HepG2 (cell line): ENCODE measurements at regions not wholly inside any gene's neighbourhood (a gene's known extent, or its start where the extent isn't known, plus 50 kb on each side); places are given as distances from the start of the nearest gene placed in this dataset.

Experiments
- ATAC-seq: fragments of 200-7000 bp; cut with Tn5 transposase; 3 replicates; pipeline ENCODE4 v1.9.1; 2020; ENCODE audit warnings: mild to moderate bottlenecking, moderate library complexity
- BruUV-seq: library from RNA; stranded (reverse); fragments of 400-500 nt; replicated peaks from 2 replicates; lab custom pipeline; 2021; lab: Mats Ljungman, UMichigan
- CTCF ChIA-PET: fragments of 300-600 bp; formaldehyde crosslinking; extraction: SDS; loops from one replicate; lab custom pipeline; 2021; ENCODE audit warnings: low total read pairs, inconsistent platforms, low intra/inter-chr PET ratio; lab: Yijun Ruan, JAX
- POLR2A ChIA-PET: fragments of 350-600 bp; sonication (Branson Sonifier 250); formaldehyde crosslinking; loops from one replicate; lab custom pipeline; 2020; ENCODE audit warnings: antibody characterized with exemption, inconsistent platforms; lab: Yijun Ruan, JAX
- DNase-seq: peaks from one replicate; pipeline ENCODE4 v3.0.0-alpha.2; 2015; ENCODE audit warnings: low spot score
- FAIRE-seq: peaks from 3 replicates; lab custom pipeline; 2011; peaks lifted over from hg19 to GRCh38; lab: Jason Lieb, UNC
- H2AFZ ChIP-seq: one replicate; pipeline ENCODE4 v1.6.1; 2011; ENCODE audit warnings: low read length, inconsistent platforms
- H3K27ac ChIP-seq: fragments of 300-600 bp; 3 replicates; pipeline ENCODE4 v1.8.0; 2011; ENCODE audit warnings: mixed run types, mild to moderate bottlenecking, mixed read lengths, low read length, inconsistent platforms; ENCODE audit not compliant: insufficient read depth; ENCODE audit errors: extremely low read length
- H3K27me3 ChIP-seq, 2 experiments: fragments of 200-600 bp in 1 of 2; 2 replicates in 1 of 2; 3 replicates in 1 of 2; pipeline versions ENCODE4 v1.6.0 to v1.8.0; 2011; ENCODE audit warnings: low read length in 2 of 2, mild to moderate bottlenecking in 2 of 2, moderate library complexity in 2 of 2, inconsistent platforms in 1 of 2; ENCODE audit not compliant: insufficient read depth in 2 of 2, control insufficient read depth in 1 of 2
- H3K36me3 ChIP-seq, 2 experiments: fragments of 200-600 bp in 1 of 2; replicated peaks in 1 of 2; 2 replicates in 1 of 2; 3 replicates in 1 of 2; pipeline versions ENCODE4 v1.5.1 to v1.8.0; 2011; ENCODE audit warnings: low read length in 2 of 2, inconsistent platforms in 1 of 2; ENCODE audit not compliant: insufficient read depth in 2 of 2, control insufficient read depth in 1 of 2
- H3K4me1 ChIP-seq: 2 replicates; pipeline ENCODE4 v1.5.1; 2012; ENCODE audit warnings: low read length, inconsistent platforms; ENCODE audit not compliant: insufficient read depth
- H3K4me2 ChIP-seq: 2 replicates; pipeline ENCODE4 v1.6.0; 2011; ENCODE audit warnings: low read depth, low read length, inconsistent platforms
- H3K4me3 ChIP-seq, 3 experiments: fragments of 200-600 bp in 1 of 3; sonication (generic), shearing (Covaris generic) in 1 of 3; replicated peaks in 1 of 3; 2 replicates each; pipeline ENCODE4 v1.5.1; 2011 to 2016; ENCODE audit warnings: low read length in 3 of 3, inconsistent platforms in 2 of 3, low read depth in 2 of 3, mild to moderate bottlenecking in 2 of 3, control low read depth in 1 of 3, mixed read lengths in 1 of 3; ENCODE audit not compliant: insufficient read depth in 1 of 3
- H3K79me2 ChIP-seq: one replicate; pipeline ENCODE4 v1.6.1; 2011; ENCODE audit warnings: low read length, inconsistent platforms; ENCODE audit not compliant: insufficient read depth
- H3K9ac ChIP-seq: 2 replicates; pipeline ENCODE4 v1.6.0; 2011; ENCODE audit warnings: mild to moderate bottlenecking, low read depth, low read length, inconsistent platforms; ENCODE audit not compliant: insufficient read depth
- H3K9me3 ChIP-seq: 2 replicates; pipeline ENCODE4 v1.5.1; 2012; ENCODE audit warnings: mild to moderate bottlenecking, low read length
- H4K20me1 ChIP-seq: 2 replicates; pipeline ENCODE4 v1.6.0; 2011; ENCODE audit warnings: inconsistent platforms, mild to moderate bottlenecking, low read length, moderate library complexity; ENCODE audit not compliant: insufficient read depth
- NFE2 ChIP-seq: sonication (generic); formaldehyde crosslinking; IDR thresholded peaks from 2 replicates; pipeline ENCODE4 v1.4.0; 2020; ENCODE audit warnings: missing genetic modification reagents
- ZBTB20 ChIP-seq: sonication (generic); formaldehyde crosslinking; IDR thresholded peaks from 2 replicates; pipeline ENCODE4 v1.8.1; 2023; ENCODE audit warnings: missing genetic modification reagents, low read depth, mild to moderate bottlenecking, borderline replicate concordance
- WGBS: methylation state at CpG from one replicate; pipeline ENCODE4 v1.1.6; 2017; ENCODE audit warnings: low lambda C conversion rate; 5-methylcytosine and 5-hydroxymethylcytosine counted together
- in situ Hi-C: cut with HindIII; loops from 2 replicates; pipeline ENCODE4 v1.10.0; 2017; ENCODE audit warnings: low pct_unique_long_range_greater_than_20kb; ENCODE audit not compliant: extremely low pct_ligation_motif_present
- intact Hi-C: fragments of 100-400 bp; cut with micrococcal nuclease; formaldehyde crosslinking; loops from one replicate; pipeline ENCODE4 v1.10.0; 2022; ENCODE audit not compliant: unreplicated experiment
- TF ChIP-seq, protein P1 (sequence below): sonication (generic); formaldehyde crosslinking; IDR thresholded peaks from 2 replicates; pipeline ENCODE4 v1.4.0; 2020; ENCODE audit warnings: mild to moderate bottlenecking, missing genetic modification reagents

- no peaks in the 10 kb centered on the region for H3K36me3 ChIP-seq
Measured at GRCh38 chr4:114773339-114773738, 174.7 kb downstream of the UGT8 start.

More at GRCh38 chr4:114773339-114773738, 174.7 kb downstream of the UGT8 start:
- no peak for TF ChIP-seq ZBTB20 (CRISPR knock-in tag)
- TF ChIP-seq NFE2, result no peak
- TF ChIP-seq, protein P1, sequence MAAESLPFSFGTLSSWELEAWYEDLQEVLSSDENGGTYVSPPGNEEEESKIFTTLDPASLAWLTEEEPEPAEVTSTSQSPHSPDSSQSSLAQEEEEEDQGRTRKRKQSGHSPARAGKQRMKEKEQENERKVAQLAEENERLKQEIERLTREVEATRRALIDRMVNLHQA, result no peak
- intact Hi-C loops, result no loop called here
- no TSS peak for BruUV-seq
- no peaks in the 10 kb centered on the region for H3K9me3 ChIP-seq
- 6% methylated on average over 1 of the region's 1 CpG for WGBS
- H2AFZ ChIP-seq, result no peak overlapping the region
- H3K9ac ChIP-seq, result no peak overlapping the region
- ChIA-PET CTCF (no interaction called here), POLR2A (no interaction called here)
- in situ Hi-C loops, result no loop called here
- no peak overlapping the region for H3K4me3 ChIP-seq
- H3K4me1 ChIP-seq, result no peaks in the 10 kb centered on the region
- H3K79me2 ChIP-seq, result no peaks in the 10 kb centered on the region
- no peak overlapping the region for H3K4me2 ChIP-seq
- DNase-seq (no peak), ATAC-seq (no peak), FAIRE-seq (no peak)
- H3K27me3 ChIP-seq, result no peaks in the 10 kb centered on the region
- H3K27ac ChIP-seq, result no peak overlapping the region
- no peaks in the 10 kb centered on the region for H4K20me1 ChIP-seq
